ENCODE measurements at regions not wholly inside any gene's neighbourhood (a gene's known extent, or its start where the extent isn't known, plus 50 kb on each side); places are given as distances from the start of the nearest gene placed in this dataset.
"Not testable (repeated sequence)": the region's sequence is repeated elsewhere in the genome, so short reads cannot be mapped to it uniquely, and the experiment has no call there.

GRCh38 chr5:25975885-25976284, 1062.5 kb downstream of the CDH9 start:
- no peak for DNase-seq (ENCODE audit: low spot score)

- DNase-seq (ENCODE audit: low spot score), result no peak
Observed at GRCh38 chr5:25974451-25974850, 1063.9 kb downstream of the CDH9 start.

- no peak for DNase-seq (ENCODE audit: low spot score)
Observed at GRCh38 chr5:25970906-25971489, 1067.4 kb downstream of the CDH9 start.

- not testable (repeated sequence) for DNase-seq (ENCODE audit: low spot score)
Observed at GRCh38 chr5:25969042-25969441, 1069.3 kb downstream of the CDH9 start.

- no peak for DNase-seq (ENCODE audit: low spot score)
Observed at GRCh38 chr5:25964009-25964372, 1074.4 kb downstream of the CDH9 start.

GRCh38 chr5:25963251-25964008, 1075.0 kb downstream of the CDH9 start:
- DNase-seq (ENCODE audit: low spot score), result no peak

- no peak for DNase-seq (ENCODE audit: low spot score)
Observed at GRCh38 chr5:25955337-25955736, 1083.0 kb downstream of the CDH9 start.

- DNase-seq (ENCODE audit: low spot score), result no peak
Observed at GRCh38 chr5:25950681-25951080, 1087.7 kb downstream of the CDH9 start.

GRCh38 chr5:25948278-25948677, 1090.1 kb downstream of the CDH9 start:
- DNase-seq (ENCODE audit: low spot score), result no peak

GRCh38 chr5:25944786-25945185, 1093.6 kb downstream of the CDH9 start:
- DNase-seq (ENCODE audit: low spot score), result no peak

GRCh38 chr5:25909163-25909562, 1129.2 kb downstream of the CDH9 start:
- DNase-seq (ENCODE audit: low spot score), result no peak

- no peak for DNase-seq (ENCODE audit: low spot score)
Observed at GRCh38 chr5:25905646-25906045, 1132.7 kb downstream of the CDH9 start.

GRCh38 chr5:25892211-25892610, 1146.2 kb downstream of the CDH9 start:
- DNase-seq (ENCODE audit: low spot score), result no peak

- no peak for DNase-seq (ENCODE audit: low spot score)
Observed at GRCh38 chr5:25891691-25892090, 1146.7 kb downstream of the CDH9 start.

- no peak for DNase-seq (ENCODE audit: low spot score)
Observed at GRCh38 chr5:25881318-25882036, 1156.9 kb downstream of the CDH9 start.

- no peak for DNase-seq (ENCODE audit: low spot score)
Observed at GRCh38 chr5:25863811-25864210, 1174.6 kb downstream of the CDH9 start.

- DNase-seq (ENCODE audit: low spot score), result no peak
Observed at GRCh38 chr5:25862276-25862675, 1176.1 kb downstream of the CDH9 start.

- no peak for DNase-seq (ENCODE audit: low spot score)
Observed at GRCh38 chr5:25858019-25858418, 1180.4 kb downstream of the CDH9 start.

- DNase-seq (ENCODE audit: low spot score), result no peak
Observed at GRCh38 chr5:25851301-25851700, 1187.1 kb downstream of the CDH9 start.

GRCh38 chr5:25850581-25850980, 1187.8 kb downstream of the CDH9 start:
- DNase-seq (ENCODE audit: low spot score), result no peak

GRCh38 chr5:25849270-25849669, 1189.1 kb downstream of the CDH9 start:
- no peak for DNase-seq (ENCODE audit: low spot score)

- DNase-seq (ENCODE audit: low spot score), result no peak
Observed at GRCh38 chr5:25823330-25823873, 1178.6 kb upstream of the CDH10 start.
